Retinal pigment epithelial cell (primary cell): ENCODE measurements at regions not wholly inside any gene's neighbourhood (a gene's known extent, or its start where the extent isn't known, plus 50 kb on each side); places are given as distances from the start of the nearest gene placed in this dataset.
A peak's percentile ranks its signal among the peaks of the same experiment; 100 is the strongest.

ENCODE experiments used
- DNase-seq: peaks from one replicate; pipeline ENCODE4 v3.0.0-alpha.2; 2010; ENCODE audit warnings: low read depth
- H3K4me3 ChIP-seq: 2 replicates; pipeline ENCODE4 v1.5.1; 2011; ENCODE audit warnings: mild to moderate bottlenecking, low read length, control low read depth, moderate library complexity
- CTCF ChIP-seq: conservative IDR thresholded peaks from 2 replicates; pipeline ENCODE4 v1.5.1; 2011; ENCODE audit warnings: low read depth, low read length, control low read depth, inconsistent platforms

GRCh38 chr17:33671491-33671890 is 378.4 kb upstream of the ASIC2 start:
- no peak for DNase-seq
- no peak overlapping the region for H3K4me3 ChIP-seq
- no peak for TF ChIP-seq CTCF

GRCh38 chr17:33674685-33675084 is 381.6 kb upstream of the ASIC2 start:
- TF ChIP-seq CTCF: peak; percentile 89
- no peak overlapping the region for H3K4me3 ChIP-seq
- peak; percentile 12 for DNase-seq

- no peak for DNase-seq
- no peak overlapping the region for H3K4me3 ChIP-seq
- no peak for TF ChIP-seq CTCF
These were observed 383.3 kb upstream of the ASIC2 start for GRCh38 chr17:33676444-33676843.

- H3K4me3 ChIP-seq: no peak overlapping the region
- DNase-seq: no peak
- no peak for TF ChIP-seq CTCF
These were observed 386.5 kb upstream of the ASIC2 start for GRCh38 chr17:33679595-33679994.

GRCh38 chr17:33680472-33680871 is 387.4 kb upstream of the ASIC2 start:
- no peak for TF ChIP-seq CTCF
- no peak overlapping the region for H3K4me3 ChIP-seq
- no peak for DNase-seq

GRCh38 chr17:33682599-33682998 is 389.5 kb upstream of the ASIC2 start:
- no peak overlapping the region for H3K4me3 ChIP-seq

DNA sequence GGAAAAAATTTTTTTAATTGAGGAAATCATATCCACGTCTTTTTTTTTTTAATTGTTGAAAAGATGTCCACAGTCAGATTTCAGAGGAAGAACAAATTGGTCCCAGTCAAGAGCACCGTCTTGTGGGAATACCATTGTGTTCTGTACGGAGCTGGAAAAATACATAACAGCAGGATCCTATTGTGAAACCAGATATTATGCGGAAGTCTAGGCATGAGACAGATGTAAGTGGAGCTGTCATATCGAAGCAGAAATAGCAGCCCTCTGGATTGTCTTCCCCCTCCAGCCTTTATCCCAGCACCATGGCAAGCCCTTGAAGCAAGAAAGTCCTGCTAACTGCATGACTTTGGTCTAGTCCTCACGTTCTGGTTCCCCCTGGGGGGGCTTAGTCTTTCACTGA is 391.6 kb upstream of the ASIC2 start:
- DNase-seq: no peak
- no peak overlapping the region for H3K4me3 ChIP-seq
- TF ChIP-seq CTCF: no peak

More at GRCh38 chr17:33682599-33682998, 389.5 kb upstream of the ASIC2 start:
- no peak for DNase-seq
- no peak for TF ChIP-seq CTCF
